ENCODE measurements at regions not wholly inside any gene's neighbourhood (a gene's known extent, or its start where the extent isn't known, plus 50 kb on each side); places are given as distances from the start of the nearest gene placed in this dataset.

- Histone ChIP-seq H3K36me3 (ENCODE audit: control insufficient read depth, insufficient read depth, low read length) (no peaks in the 10 kb centered on the region), H3K4me1 (ENCODE audit: control insufficient read depth, insufficient read depth, low read length) (no peaks in the 10 kb centered on the region), H3K9me3 (ENCODE audit: control insufficient read depth, insufficient read depth, low read length) (no peaks in the 10 kb centered on the region), H3K4me3 (ENCODE audit: low read depth, low read length) (no peak overlapping the region), H3K27me3 (ENCODE audit: control insufficient read depth, insufficient read depth, low read length) (no peaks in the 10 kb centered on the region), H3K9ac (ENCODE audit: low read depth, low read length) (no peak overlapping the region)
These were observed 339.4 kb upstream of the CBLB start for GRCh38 chr3:106208251-106208650.

GRCh38 chr3:106208967-106209366 is 340.2 kb upstream of the CBLB start:
- Histone ChIP-seq H3K4me1 (ENCODE audit: control insufficient read depth, insufficient read depth, low read length) (no peaks in the 10 kb centered on the region), H3K9me3 (ENCODE audit: control insufficient read depth, insufficient read depth, low read length) (no peaks in the 10 kb centered on the region), H3K27me3 (ENCODE audit: control insufficient read depth, insufficient read depth, low read length) (no peaks in the 10 kb centered on the region), H3K9ac (ENCODE audit: low read depth, low read length) (no peak overlapping the region), H3K4me3 (ENCODE audit: low read depth, low read length) (no peak overlapping the region), H3K36me3 (ENCODE audit: control insufficient read depth, insufficient read depth, low read length) (no peaks in the 10 kb centered on the region)

GRCh38 chr3:106209482-106209881 is 340.7 kb upstream of the CBLB start:
- no peaks in the 10 kb centered on the region for H3K27me3 ChIP-seq (ENCODE audit: control insufficient read depth, insufficient read depth, low read length)
- no peaks in the 10 kb centered on the region for H3K36me3 ChIP-seq (ENCODE audit: control insufficient read depth, insufficient read depth, low read length)
- no peaks in the 10 kb centered on the region for H3K4me1 ChIP-seq (ENCODE audit: control insufficient read depth, insufficient read depth, low read length)
- no peak overlapping the region for H3K9ac ChIP-seq (ENCODE audit: low read depth, low read length)
- H3K9me3 ChIP-seq (ENCODE audit: control insufficient read depth, insufficient read depth, low read length) = no peaks in the 10 kb centered on the region
- no peak overlapping the region for H3K4me3 ChIP-seq (ENCODE audit: low read depth, low read length)

DNA sequence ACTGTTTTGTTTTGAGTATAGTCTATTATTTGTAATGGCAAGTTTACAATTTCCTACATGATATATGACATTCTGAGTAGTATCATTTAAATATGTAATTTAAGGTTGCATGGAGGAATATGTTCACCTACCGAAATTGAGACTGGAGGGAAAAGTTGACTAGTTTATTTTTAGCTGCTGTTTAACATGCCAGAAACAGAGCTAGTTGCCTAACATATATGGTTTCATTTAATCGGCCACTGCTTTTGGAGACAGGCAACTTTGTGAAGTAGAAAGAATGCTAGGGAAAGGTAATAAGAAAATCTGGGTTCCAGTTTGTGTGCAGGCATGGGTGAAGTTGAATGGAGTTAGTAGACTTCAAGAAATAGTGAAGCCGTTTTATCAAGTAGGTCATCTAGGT is 342.1 kb upstream of the CBLB start:
- H3K36me3 ChIP-seq (ENCODE audit: control insufficient read depth, insufficient read depth, low read length) = no peaks in the 10 kb centered on the region

GRCh38 chr3:106212665-106213222 is 343.9 kb upstream of the CBLB start:
- no peaks in the 10 kb centered on the region for H3K9me3 ChIP-seq (ENCODE audit: control insufficient read depth, insufficient read depth, low read length)
- no peaks in the 10 kb centered on the region for H3K36me3 ChIP-seq (ENCODE audit: control insufficient read depth, insufficient read depth, low read length)

More for the DNA sequence above, 342.1 kb upstream of the CBLB start:
- no peaks in the 10 kb centered on the region for H3K9me3 ChIP-seq (ENCODE audit: control insufficient read depth, insufficient read depth, low read length)
- H3K27me3 ChIP-seq (ENCODE audit: control insufficient read depth, insufficient read depth, low read length) = no peaks in the 10 kb centered on the region
- no peaks in the 10 kb centered on the region for H3K4me1 ChIP-seq (ENCODE audit: control insufficient read depth, insufficient read depth, low read length)
- H3K9ac ChIP-seq (ENCODE audit: low read depth, low read length) = no peak overlapping the region
- H3K4me3 ChIP-seq (ENCODE audit: low read depth, low read length) = no peak overlapping the region

DNA sequence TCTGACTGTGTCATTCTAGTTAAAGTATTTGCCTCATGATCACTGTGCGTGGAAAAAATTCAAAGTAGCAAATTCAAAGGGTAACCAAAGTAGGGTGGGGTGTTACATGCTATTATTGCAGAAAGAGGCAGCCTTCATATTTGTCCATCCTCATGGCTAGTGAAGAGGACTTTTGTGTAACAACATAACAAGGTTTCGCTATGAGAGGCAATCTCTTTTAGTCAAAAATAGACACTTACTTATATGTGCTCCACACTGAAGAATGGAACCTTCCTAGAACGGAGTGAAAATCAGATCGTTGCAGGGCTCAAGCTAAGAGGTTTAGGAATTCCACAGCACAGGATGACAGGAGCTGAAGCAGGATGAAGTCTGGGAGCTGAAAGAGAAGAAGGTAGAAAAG is 345.1 kb upstream of the CBLB start:
- Histone ChIP-seq H3K36me3 (ENCODE audit: control insufficient read depth, insufficient read depth, low read length) (no peaks in the 10 kb centered on the region), H3K27me3 (ENCODE audit: control insufficient read depth, insufficient read depth, low read length) (no peaks in the 10 kb centered on the region), H3K4me1 (ENCODE audit: control insufficient read depth, insufficient read depth, low read length) (no peaks in the 10 kb centered on the region), H3K9me3 (ENCODE audit: control insufficient read depth, insufficient read depth, low read length) (no peaks in the 10 kb centered on the region), H3K9ac (ENCODE audit: low read depth, low read length) (no peak overlapping the region), H3K4me3 (ENCODE audit: low read depth, low read length) (no peak overlapping the region)

More at GRCh38 chr3:106212665-106213222, 343.9 kb upstream of the CBLB start:
- H3K9ac ChIP-seq (ENCODE audit: low read depth, low read length) = no peak overlapping the region
- H3K27me3 ChIP-seq (ENCODE audit: control insufficient read depth, insufficient read depth, low read length) = no peaks in the 10 kb centered on the region
- H3K4me1 ChIP-seq (ENCODE audit: control insufficient read depth, insufficient read depth, low read length) = no peaks in the 10 kb centered on the region
- H3K4me3 ChIP-seq (ENCODE audit: low read depth, low read length) = no peak overlapping the region

DNA sequence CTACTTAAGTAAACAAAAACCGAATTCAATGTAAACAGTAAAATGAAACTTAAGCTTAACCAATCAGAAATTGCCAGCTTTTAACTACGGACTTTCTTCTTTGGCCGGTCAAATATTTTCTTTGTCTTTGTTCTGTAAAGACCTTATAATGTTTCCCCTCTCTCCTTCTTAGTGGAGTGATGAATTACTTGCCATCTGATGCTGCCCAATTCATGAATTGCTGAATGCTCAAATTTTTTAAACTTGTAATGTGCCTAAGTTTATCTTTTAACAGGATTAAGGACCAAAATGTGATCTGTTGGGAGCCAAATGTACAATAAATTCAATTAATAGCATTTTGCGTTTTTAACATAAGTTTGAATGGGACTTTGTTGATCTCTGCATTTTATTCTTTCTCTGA is 345.8 kb upstream of the CBLB start:
- no peak overlapping the region for H3K4me3 ChIP-seq (ENCODE audit: low read depth, low read length)

DNA sequence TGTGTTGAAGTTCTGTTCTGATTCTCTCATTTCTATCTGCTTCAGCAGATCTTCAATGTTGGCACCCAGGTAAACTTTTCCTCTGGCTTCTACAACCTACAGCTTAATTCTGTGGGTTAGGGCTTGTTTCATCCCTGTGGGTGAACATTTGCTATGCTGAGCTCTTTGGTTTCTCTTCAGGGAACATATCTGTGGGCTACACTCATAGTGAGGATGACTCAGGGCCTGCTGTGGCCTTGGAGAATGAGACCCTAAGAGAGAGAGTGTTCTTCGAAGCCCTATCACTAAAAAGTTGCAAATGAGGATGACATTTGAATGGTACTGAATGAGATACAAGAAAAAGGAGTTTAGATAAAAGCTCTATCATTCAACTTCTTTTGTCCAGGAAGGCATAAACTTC is 346.2 kb upstream of the CBLB start:
- Histone ChIP-seq H3K9me3 (ENCODE audit: control insufficient read depth, insufficient read depth, low read length) (no peaks in the 10 kb centered on the region), H3K4me3 (ENCODE audit: low read depth, low read length) (no peak overlapping the region), H3K36me3 (ENCODE audit: control insufficient read depth, insufficient read depth, low read length) (no peaks in the 10 kb centered on the region), H3K27me3 (ENCODE audit: control insufficient read depth, insufficient read depth, low read length) (no peaks in the 10 kb centered on the region), H3K4me1 (ENCODE audit: control insufficient read depth, insufficient read depth, low read length) (no peaks in the 10 kb centered on the region), H3K9ac (ENCODE audit: low read depth, low read length) (no peak overlapping the region)

More for the DNA sequence above, 345.8 kb upstream of the CBLB start:
- H3K36me3 ChIP-seq (ENCODE audit: control insufficient read depth, insufficient read depth, low read length) = no peaks in the 10 kb centered on the region
- no peaks in the 10 kb centered on the region for H3K4me1 ChIP-seq (ENCODE audit: control insufficient read depth, insufficient read depth, low read length)
- H3K9ac ChIP-seq (ENCODE audit: low read depth, low read length) = no peak overlapping the region
- H3K9me3 ChIP-seq (ENCODE audit: control insufficient read depth, insufficient read depth, low read length) = no peaks in the 10 kb centered on the region
- no peaks in the 10 kb centered on the region for H3K27me3 ChIP-seq (ENCODE audit: control insufficient read depth, insufficient read depth, low read length)

DNA sequence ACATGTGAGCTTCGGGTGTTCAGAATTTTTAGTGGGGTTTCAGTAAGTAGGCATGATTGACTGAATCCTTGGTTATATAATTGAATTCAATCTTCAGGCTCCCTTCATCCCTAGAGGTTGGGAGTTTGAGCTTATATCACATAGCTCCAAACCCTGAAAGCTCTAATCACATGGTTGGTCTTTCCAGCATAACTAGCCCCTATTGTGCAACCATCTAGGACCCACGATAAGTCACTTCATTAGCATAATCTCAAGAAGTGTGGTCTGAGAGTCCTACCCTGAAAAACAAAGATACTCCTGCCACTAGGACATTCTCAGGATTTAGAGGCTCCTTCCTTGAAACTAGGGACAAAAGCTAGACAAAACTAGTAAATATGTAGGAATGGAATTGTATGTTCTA is 348.9 kb upstream of the CBLB start:
- no peaks in the 10 kb centered on the region for H3K27me3 ChIP-seq (ENCODE audit: control insufficient read depth, insufficient read depth, low read length)
- H3K4me3 ChIP-seq (ENCODE audit: low read depth, low read length) = no peak overlapping the region
- H3K9ac ChIP-seq (ENCODE audit: low read depth, low read length) = no peak overlapping the region
- no peaks in the 10 kb centered on the region for H3K9me3 ChIP-seq (ENCODE audit: control insufficient read depth, insufficient read depth, low read length)
- no peaks in the 10 kb centered on the region for H3K4me1 ChIP-seq (ENCODE audit: control insufficient read depth, insufficient read depth, low read length)
- no peaks in the 10 kb centered on the region for H3K36me3 ChIP-seq (ENCODE audit: control insufficient read depth, insufficient read depth, low read length)

DNA sequence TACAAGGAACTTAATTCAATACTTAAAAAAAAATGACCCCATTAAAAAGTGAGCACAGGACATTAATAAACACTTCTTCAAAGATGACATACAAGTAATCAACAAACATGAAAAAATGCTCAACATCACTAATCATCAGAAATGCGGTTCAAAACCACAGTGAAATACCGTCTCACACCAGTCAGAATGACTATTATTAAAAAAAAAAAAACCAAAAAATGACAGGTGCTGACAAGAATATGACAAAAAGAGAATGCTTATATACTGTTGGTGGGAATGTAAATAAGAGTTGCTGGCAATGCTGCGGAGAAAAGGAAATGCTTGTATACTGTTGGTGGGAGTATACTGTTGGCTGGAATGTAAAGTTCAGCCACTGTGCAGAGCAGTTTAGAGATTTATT is 358.3 kb upstream of the CBLB start:
- no peak overlapping the region for H3K9ac ChIP-seq (ENCODE audit: low read depth, low read length)
- no peaks in the 10 kb centered on the region for H3K27me3 ChIP-seq (ENCODE audit: control insufficient read depth, insufficient read depth, low read length)

GRCh38 chr3:106228271-106228670 is 359.5 kb upstream of the CBLB start:
- H3K4me1 ChIP-seq (ENCODE audit: control insufficient read depth, insufficient read depth, low read length) = no peaks in the 10 kb centered on the region
- no peak overlapping the region for H3K9ac ChIP-seq (ENCODE audit: low read depth, low read length)
- no peaks in the 10 kb centered on the region for H3K9me3 ChIP-seq (ENCODE audit: control insufficient read depth, insufficient read depth, low read length)
- H3K4me3 ChIP-seq (ENCODE audit: low read depth, low read length) = no peak overlapping the region
- H3K36me3 ChIP-seq (ENCODE audit: control insufficient read depth, insufficient read depth, low read length) = no peaks in the 10 kb centered on the region
- H3K27me3 ChIP-seq (ENCODE audit: control insufficient read depth, insufficient read depth, low read length) = no peaks in the 10 kb centered on the region

More for the DNA sequence above, 358.3 kb upstream of the CBLB start:
- no peaks in the 10 kb centered on the region for H3K4me1 ChIP-seq (ENCODE audit: control insufficient read depth, insufficient read depth, low read length)
- no peaks in the 10 kb centered on the region for H3K36me3 ChIP-seq (ENCODE audit: control insufficient read depth, insufficient read depth, low read length)
- H3K4me3 ChIP-seq (ENCODE audit: low read depth, low read length) = no peak overlapping the region
- H3K9me3 ChIP-seq (ENCODE audit: control insufficient read depth, insufficient read depth, low read length) = no peaks in the 10 kb centered on the region

DNA sequence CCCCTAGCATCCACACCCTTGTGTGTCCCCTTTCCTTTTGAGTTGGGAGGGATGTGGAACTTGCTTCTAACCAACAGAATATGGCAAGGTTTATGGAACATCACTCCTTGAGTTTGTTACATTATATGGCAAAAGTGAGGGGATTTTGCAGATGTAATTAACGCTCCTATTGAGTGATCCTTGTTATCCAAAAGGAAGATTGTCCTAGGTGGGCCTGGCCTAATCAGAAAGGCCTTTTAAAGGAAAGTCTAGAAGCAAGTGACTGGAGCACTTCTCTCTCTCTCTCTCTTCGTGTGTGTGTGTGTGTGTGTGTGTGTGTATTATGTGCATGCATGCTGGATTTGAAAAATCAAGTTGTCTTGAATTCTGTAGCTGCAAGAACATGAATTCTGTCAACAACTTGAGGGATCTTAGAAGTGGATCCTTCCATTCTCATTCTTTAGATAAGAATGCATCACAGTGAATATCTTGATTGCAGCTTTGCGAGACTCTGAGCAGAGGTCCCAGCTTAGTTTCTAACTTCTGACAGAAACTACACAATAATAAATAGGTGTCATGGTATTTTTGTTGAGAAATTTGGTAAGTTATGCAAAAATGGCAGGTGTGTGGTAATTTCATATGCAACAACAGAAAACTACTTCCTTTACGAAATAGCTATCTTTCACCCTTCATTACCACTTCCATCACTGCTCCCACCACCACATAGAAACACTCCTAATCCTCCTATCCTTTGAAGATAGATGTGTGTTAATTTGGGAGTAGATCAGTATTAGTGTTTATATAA is 360.9 kb upstream of the CBLB start:
- Histone ChIP-seq H3K4me1 (ENCODE audit: control insufficient read depth, insufficient read depth, low read length) (no peaks in the 10 kb centered on the region), H3K4me3 (ENCODE audit: low read depth, low read length) (no peak overlapping the region), H3K9me3 (ENCODE audit: control insufficient read depth, insufficient read depth, low read length) (no peaks in the 10 kb centered on the region), H3K27me3 (ENCODE audit: control insufficient read depth, insufficient read depth, low read length) (no peaks in the 10 kb centered on the region), H3K9ac (ENCODE audit: low read depth, low read length) (no peak overlapping the region), H3K36me3 (ENCODE audit: control insufficient read depth, insufficient read depth, low read length) (no peaks in the 10 kb centered on the region)

Measured in iPS-15b (cell line).